ENCODE measurements at regions not wholly inside any gene's neighbourhood (a gene's known extent, or its start where the extent isn't known, plus 50 kb on each side); places are given as distances from the start of the nearest gene placed in this dataset.
A peak's percentile ranks its signal among the peaks of the same experiment; 100 is the strongest.

GRCh38 chr2:217160978-217161973 lies 301.4 kb upstream of the TNP1 start:
- DNase-seq (ENCODE audit: low read depth) = no peak

- DNase-seq (ENCODE audit: low read depth) = no peak
Measured at GRCh38 chr2:217160103-217160743, 300.4 kb upstream of the TNP1 start.

GRCh38 chr2:217158928-217159327 lies 299.1 kb upstream of the TNP1 start:
- DNase-seq (ENCODE audit: low read depth) = no peak

- no peak for DNase-seq (ENCODE audit: low read depth)
Measured at GRCh38 chr2:217157581-217157980, 297.7 kb upstream of the TNP1 start.

- DNase-seq (ENCODE audit: low read depth) = no peak
Measured at GRCh38 chr2:217156801-217157200, 296.9 kb upstream of the TNP1 start.

GRCh38 chr2:217154923-217155322 lies 295.1 kb upstream of the TNP1 start:
- DNase-seq (ENCODE audit: low read depth) = no peak

GRCh38 chr2:217153510-217153909 lies 293.6 kb upstream of the TNP1 start:
- no peak for DNase-seq (ENCODE audit: low read depth)

- DNase-seq (ENCODE audit: low read depth) = no peak
Measured at GRCh38 chr2:217152831-217153230, 293.0 kb upstream of the TNP1 start.

- DNase-seq (ENCODE audit: low read depth) = no peak
Measured at GRCh38 chr2:217151509-217152206, 291.8 kb upstream of the TNP1 start.

- no peak for DNase-seq (ENCODE audit: low read depth)
Measured at GRCh38 chr2:217150236-217150635, 290.4 kb upstream of the TNP1 start.

- no peak for DNase-seq (ENCODE audit: low read depth)
Measured at GRCh38 chr2:217149087-217149660, 289.3 kb upstream of the TNP1 start.

- DNase-seq (ENCODE audit: low read depth) = no peak
Measured at GRCh38 chr2:217147818-217148217, 288.0 kb upstream of the TNP1 start.

- no peak for DNase-seq (ENCODE audit: low read depth)
Measured at GRCh38 chr2:217146956-217147355, 287.1 kb upstream of the TNP1 start.

GRCh38 chr2:217142649-217143266 lies 282.9 kb upstream of the TNP1 start:
- peak; percentile 3 for DNase-seq (ENCODE audit: low read depth)

- no peak for DNase-seq (ENCODE audit: low read depth)
Measured at GRCh38 chr2:217138284-217138683, 278.4 kb upstream of the TNP1 start.

- no peak for DNase-seq (ENCODE audit: low read depth)
Measured at GRCh38 chr2:217127744-217128143, 267.9 kb upstream of the TNP1 start.

GRCh38 chr2:217125014-217125413 lies 265.1 kb upstream of the TNP1 start:
- no peak for DNase-seq (ENCODE audit: low read depth)

GRCh38 chr2:217124050-217124449 lies 264.2 kb upstream of the TNP1 start:
- DNase-seq (ENCODE audit: low read depth) = no peak

GRCh38 chr2:217121565-217121964 lies 261.7 kb upstream of the TNP1 start:
- DNase-seq (ENCODE audit: low read depth) = no peak

GRCh38 chr2:217120429-217120828 lies 260.6 kb upstream of the TNP1 start:
- no peak for DNase-seq (ENCODE audit: low read depth)

GRCh38 chr2:217118559-217119284 lies 258.9 kb upstream of the TNP1 start:
- no peak for DNase-seq (ENCODE audit: low read depth)
